Fibroblast of skin of scalp (primary cell): ENCODE measurements at regions not wholly inside any gene's neighbourhood (a gene's known extent, or its start where the extent isn't known, plus 50 kb on each side); places are given as distances from the start of the nearest gene placed in this dataset.

Experiments used
- DNase-seq: peaks from one replicate; pipeline ENCODE4 v3.0.0-alpha.2; 2013

GRCh38 chr13:109976206-109976997 lies 190.0 kb upstream of the IRS2 start:
- no peak for DNase-seq

GRCh38 chr13:109974354-109974753 lies 188.0 kb upstream of the IRS2 start:
- DNase-seq, result peak; percentile 55

- DNase-seq, result no peak
These were observed 186.9 kb upstream of the IRS2 start for GRCh38 chr13:109973279-109973678.

GRCh38 chr13:109971456-109972090 lies 185.2 kb upstream of the IRS2 start:
- peak; percentile 38 for DNase-seq

GRCh38 chr13:109971006-109971405 lies 184.6 kb upstream of the IRS2 start:
- no peak for DNase-seq

- peak; percentile 2 for DNase-seq
These were observed 182.6 kb upstream of the IRS2 start for GRCh38 chr13:109968876-109969577.

- DNase-seq, result peak; percentile 6
These were observed 177.7 kb upstream of the IRS2 start for GRCh38 chr13:109963960-109964563.

GRCh38 chr13:109963384-109963783 lies 177.0 kb upstream of the IRS2 start:
- no peak for DNase-seq

GRCh38 chr13:109959903-109960302 lies 173.5 kb upstream of the IRS2 start:
- no peak for DNase-seq

- no peak for DNase-seq
These were observed 171.5 kb upstream of the IRS2 start for GRCh38 chr13:109957875-109958274.

- DNase-seq, result peak; percentile 40
These were observed 169.2 kb upstream of the IRS2 start for GRCh38 chr13:109955598-109955997.

- DNase-seq, result no peak
These were observed 168.1 kb upstream of the IRS2 start for GRCh38 chr13:109954441-109954840.

- no peak for DNase-seq
These were observed 165.1 kb upstream of the IRS2 start for GRCh38 chr13:109951491-109951890.

- DNase-seq, result no peak
These were observed 163.0 kb upstream of the IRS2 start for GRCh38 chr13:109949397-109949796.

- no peak for DNase-seq
These were observed 160.6 kb upstream of the IRS2 start for GRCh38 chr13:109947006-109947405.

GRCh38 chr13:109945206-109945960 lies 159.0 kb upstream of the IRS2 start:
- peak; percentile 90 for DNase-seq

- peak; percentile 37 for DNase-seq
These were observed 155.6 kb upstream of the IRS2 start for GRCh38 chr13:109941951-109942350.

GRCh38 chr13:109941221-109941620 lies 154.8 kb upstream of the IRS2 start:
- no peak for DNase-seq

GRCh38 chr13:109940637-109941036 lies 154.3 kb upstream of the IRS2 start:
- DNase-seq, result no peak

GRCh38 chr13:109939838-109940237 lies 153.5 kb upstream of the IRS2 start:
- DNase-seq, result no peak

GRCh38 chr13:109939180-109939579 lies 152.8 kb upstream of the IRS2 start:
- DNase-seq, result peak; percentile 11

- DNase-seq, result peak; percentile 56
These were observed 152.0 kb upstream of the IRS2 start for GRCh38 chr13:109938255-109938936.
